GM23338 (cell line): ENCODE measurements at regions not wholly inside any gene's neighbourhood (a gene's known extent, or its start where the extent isn't known, plus 50 kb on each side); places are given as distances from the start of the nearest gene placed in this dataset.

ENCODE experiments used
- ATAC-seq: fragments of 200-7000 bp; cut with Tn5 transposase; 3 replicates; pipeline ENCODE4 v1.9.1; 2020
- DNase-seq: peaks from one replicate; pipeline ENCODE4 v3.0.0-alpha.2; 2015; ENCODE audit warnings: low spot score
- H2AFZ ChIP-seq: fragments of 200-600 bp; sonication (generic); 2 replicates; pipeline ENCODE4 v1.8.0; 2016; ENCODE audit warnings: antibody characterized with exemption, mild to moderate bottlenecking, moderate library complexity
- H3F3A ChIP-seq: fragments of 200-600 bp; sonication (generic); replicated peaks from 2 replicates; pipeline ENCODE4 v1.8.0; 2017; ENCODE audit warnings: antibody characterized with exemption, mixed run types, low read depth
- H3K27ac ChIP-seq: fragments of 200-600 bp; sonication (generic); 2 replicates; pipeline ENCODE4 v1.6.1; 2016; ENCODE audit warnings: low read depth
- H3K27me3 ChIP-seq: fragments of 200-600 bp; sonication (generic); 2 replicates; pipeline ENCODE4 v1.8.0; 2016; ENCODE audit warnings: mild to moderate bottlenecking, mixed run types, moderate library complexity; ENCODE audit not compliant: insufficient read depth
- H3K36me3 ChIP-seq: fragments of 200-600 bp; sonication (generic); 2 replicates; pipeline ENCODE4 v1.8.0; 2016; ENCODE audit warnings: mild to moderate bottlenecking; ENCODE audit not compliant: insufficient read depth
- H3K4me1 ChIP-seq: fragments of 200-600 bp; sonication (generic); 2 replicates; pipeline ENCODE4 v1.8.0; 2016; ENCODE audit warnings: mild to moderate bottlenecking, moderate library complexity; ENCODE audit not compliant: insufficient read depth
- H3K4me2 ChIP-seq: fragments of 200-600 bp; sonication (generic); 2 replicates; pipeline ENCODE4 v1.7.1; 2017; ENCODE audit warnings: mixed run types
- H3K4me3 ChIP-seq: fragments of 200-600 bp; sonication (generic); 2 replicates; pipeline ENCODE4 v1.6.1; 2016; ENCODE audit warnings: mixed run types
- H3K79me2 ChIP-seq: fragments of 200-600 bp; sonication (generic); replicated peaks from 2 replicates; pipeline ENCODE4 v1.8.0; 2017; ENCODE audit warnings: mild to moderate bottlenecking; ENCODE audit not compliant: insufficient read depth
- H3K9me2 ChIP-seq: fragments of 200-600 bp; sonication (generic); 2 replicates; pipeline ENCODE4 v1.8.0; 2017; ENCODE audit not compliant: insufficient read depth
- H4K20me1 ChIP-seq: fragments of 200-600 bp; sonication (generic); replicated peaks from 2 replicates; pipeline ENCODE4 v1.8.0; 2017; ENCODE audit warnings: mild to moderate bottlenecking; ENCODE audit not compliant: insufficient read depth
- H3K27ac Mint-ChIP-seq: 2 replicates; pipeline ENCODE4 v1.8.0; 2020; ENCODE audit warnings: inconsistent platforms, mild to moderate bottlenecking, moderate library complexity, mixed read lengths
- H3K27me3 Mint-ChIP-seq: 3 replicates; pipeline ENCODE4 v1.8.0; 2022; ENCODE audit warnings: low read depth, mild to moderate bottlenecking, moderate library complexity, mixed read lengths, inconsistent platforms; ENCODE audit not compliant: insufficient read depth, poor library complexity
- H3K36me3 Mint-ChIP-seq: 3 replicates; pipeline ENCODE4 v1.8.0; 2021; ENCODE audit warnings: low read depth, mild to moderate bottlenecking, inconsistent platforms, moderate library complexity, mixed read lengths
- H3K4me1 Mint-ChIP-seq: 3 replicates; pipeline ENCODE4 v1.8.0; 2020; ENCODE audit warnings: mild to moderate bottlenecking, inconsistent platforms, mixed read lengths
- H3K4me3 Mint-ChIP-seq: 3 replicates; pipeline ENCODE4 v1.8.0; 2021; ENCODE audit warnings: moderate library complexity, mild to moderate bottlenecking, inconsistent platforms, mixed read lengths
- H3K9me3 Mint-ChIP-seq: 3 replicates; pipeline ENCODE4 v1.8.0; 2020; ENCODE audit warnings: moderate library complexity, mild to moderate bottlenecking, inconsistent platforms, mixed read lengths
- EZH2 ChIP-seq: fragments of 200-600 bp; sonication (generic); IDR thresholded peaks from one replicate; pipeline ENCODE4 v1.8.0; 2017; ENCODE audit warnings: antibody characterized with exemption, mild to moderate bottlenecking, low read depth; ENCODE audit not compliant: unreplicated experiment
- JUNB ChIP-seq: IDR thresholded peaks from one replicate; pipeline ENCODE4 v1.6.1; 2016; ENCODE audit warnings: antibody characterized with exemption; ENCODE audit not compliant: unreplicated experiment
- NANOG ChIP-seq: IDR thresholded peaks from 2 replicates; pipeline ENCODE4 v1.6.1; 2016; ENCODE audit warnings: antibody characterized with exemption, borderline replicate concordance
- STAT1 ChIP-seq: IDR thresholded peaks from one replicate; pipeline ENCODE4 v1.6.1; 2016; ENCODE audit warnings: antibody characterized with exemption; ENCODE audit not compliant: unreplicated experiment
- ZNF114 ChIP-seq: fragments of 250-450 bp; sonication (Bioruptor Pico); IDR thresholded peaks from 2 replicates; pipeline ENCODE4 v1.5.0; 2020; ENCODE audit warnings: mild to moderate bottlenecking, moderate library complexity
- ZNF331 ChIP-seq: fragments of 250-450 bp; sonication (Bioruptor Pico); IDR thresholded peaks from 2 replicates; pipeline ENCODE4 v1.5.0; 2020; ENCODE audit warnings: low read depth, mild to moderate bottlenecking, moderate library complexity
- TF ChIP-seq, protein P1 (sequence below): IDR thresholded peaks from 2 replicates; pipeline ENCODE4 v1.6.1; 2016; ENCODE audit warnings: antibody characterized with exemption
- TF ChIP-seq, protein P2 (sequence below), 2 experiments: fragments of 200-600 bp in 1 of 2; sonication (generic) in 1 of 2; conservative IDR thresholded peaks; 2 replicates each; pipeline versions ENCODE4 v1.5.1 to v1.6.1; 2016 to 2017; ENCODE audit warnings: antibody characterized with exemption in 2 of 2, low read depth in 2 of 2, mild to moderate bottlenecking in 2 of 2, moderate library complexity in 1 of 2

DNA sequence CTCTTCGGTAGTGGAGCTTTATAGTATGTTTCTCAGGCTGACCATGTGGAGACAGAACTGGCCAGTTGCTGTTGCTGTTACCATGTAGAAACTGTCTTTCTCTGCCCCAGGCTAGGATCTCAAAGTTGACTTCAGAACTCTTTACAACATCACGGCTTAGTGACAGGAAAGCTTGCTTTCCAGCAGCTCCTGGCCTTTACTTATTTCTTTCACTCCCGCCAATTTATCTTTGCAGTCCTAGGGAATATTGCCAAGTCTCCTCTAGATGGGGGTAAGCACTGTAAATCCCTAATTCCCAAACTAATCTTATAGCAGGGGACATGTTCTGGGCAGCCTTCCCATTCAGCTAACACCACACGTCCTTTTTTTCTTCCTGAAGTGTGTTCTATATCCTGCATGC, 631.6 kb downstream of the SPRY1 start:
- Mint-ChIP-seq H3K4me1 (peaks cover 4% of the 10 kb centered on the region; the same call in 2 of the 3 replicates), H3K36me3 (no peaks in the 10 kb centered on the region), H3K4me3 (no peak overlapping the region), H3K27ac (no peak overlapping the region), H3K27me3 (peaks cover 4% of the 10 kb centered on the region), H3K9me3 (no peaks in the 10 kb centered on the region)
- no peaks in the 10 kb centered on the region for H3K79me2 ChIP-seq
- H2AFZ ChIP-seq: peak overlapping the region; percentile 8; the same call in 1 of the 2 replicates
- H3K36me3 ChIP-seq: no peaks in the 10 kb centered on the region
- TF ChIP-seq STAT1: no peak
- no peak for TF ChIP-seq ZNF331 (CRISPR knock-in tag)
- no peak for TF ChIP-seq JUNB
- no peak for DNase-seq
- ATAC-seq: no peak
- no peaks in the 10 kb centered on the region for H3K4me1 ChIP-seq
- no peak overlapping the region for H3K27ac ChIP-seq
- H3K9me2 ChIP-seq: no peaks in the 10 kb centered on the region
- H4K20me1 ChIP-seq: no peaks in the 10 kb centered on the region
- H3K27me3 ChIP-seq: no peaks in the 10 kb centered on the region
- H3K4me2 ChIP-seq: no peak overlapping the region
- H3K4me3 ChIP-seq: no peak overlapping the region
- H3F3A ChIP-seq: no peaks in the 10 kb centered on the region

DNA sequence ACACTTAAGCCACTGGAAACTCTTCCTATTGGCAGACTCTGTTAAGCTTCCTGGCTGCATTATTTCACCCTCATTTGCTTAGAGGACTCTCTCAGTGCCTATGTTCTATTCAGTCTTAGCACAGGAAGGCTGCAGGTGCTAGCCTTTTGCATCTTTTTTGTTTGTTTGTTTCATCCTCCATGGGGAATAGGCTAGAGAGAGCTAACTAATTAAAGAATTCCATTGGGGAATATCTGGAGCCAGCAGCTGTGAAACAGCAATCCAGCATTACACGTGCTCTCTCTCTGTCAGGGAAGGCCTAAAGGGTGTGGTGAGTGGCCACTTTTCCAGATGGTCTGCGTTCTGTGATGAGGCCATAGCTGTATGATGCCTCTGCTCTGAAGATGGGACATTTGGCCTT, 633.6 kb downstream of the SPRY1 start:
- no peak for DNase-seq
- Mint-ChIP-seq H3K4me3 (no peak overlapping the region), H3K27ac (no peak overlapping the region), H3K27me3 (peaks cover 4% of the 10 kb centered on the region), H3K9me3 (no peaks in the 10 kb centered on the region), H3K36me3 (no peaks in the 10 kb centered on the region), H3K4me1 (peaks cover 4% of the 10 kb centered on the region; the same call in 2 of the 3 replicates)
- H3K4me1 ChIP-seq: no peaks in the 10 kb centered on the region
- H2AFZ ChIP-seq: peak overlapping the region; percentile 30; the same call in 1 of the 2 replicates
- no peaks in the 10 kb centered on the region for H4K20me1 ChIP-seq
- H3K79me2 ChIP-seq: no peaks in the 10 kb centered on the region
- H3K4me2 ChIP-seq: no peak overlapping the region
- TF ChIP-seq NANOG (no peak), EZH2 (no peak), STAT1 (no peak), ZNF114 (CRISPR knock-in tag) (no peak)
- TF ChIP-seq, protein P1, sequence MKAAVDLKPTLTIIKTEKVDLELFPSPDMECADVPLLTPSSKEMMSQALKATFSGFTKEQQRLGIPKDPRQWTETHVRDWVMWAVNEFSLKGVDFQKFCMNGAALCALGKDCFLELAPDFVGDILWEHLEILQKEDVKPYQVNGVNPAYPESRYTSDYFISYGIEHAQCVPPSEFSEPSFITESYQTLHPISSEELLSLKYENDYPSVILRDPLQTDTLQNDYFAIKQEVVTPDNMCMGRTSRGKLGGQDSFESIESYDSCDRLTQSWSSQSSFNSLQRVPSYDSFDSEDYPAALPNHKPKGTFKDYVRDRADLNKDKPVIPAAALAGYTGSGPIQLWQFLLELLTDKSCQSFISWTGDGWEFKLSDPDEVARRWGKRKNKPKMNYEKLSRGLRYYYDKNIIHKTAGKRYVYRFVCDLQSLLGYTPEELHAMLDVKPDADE: no peak
- TF ChIP-seq, protein P2, sequence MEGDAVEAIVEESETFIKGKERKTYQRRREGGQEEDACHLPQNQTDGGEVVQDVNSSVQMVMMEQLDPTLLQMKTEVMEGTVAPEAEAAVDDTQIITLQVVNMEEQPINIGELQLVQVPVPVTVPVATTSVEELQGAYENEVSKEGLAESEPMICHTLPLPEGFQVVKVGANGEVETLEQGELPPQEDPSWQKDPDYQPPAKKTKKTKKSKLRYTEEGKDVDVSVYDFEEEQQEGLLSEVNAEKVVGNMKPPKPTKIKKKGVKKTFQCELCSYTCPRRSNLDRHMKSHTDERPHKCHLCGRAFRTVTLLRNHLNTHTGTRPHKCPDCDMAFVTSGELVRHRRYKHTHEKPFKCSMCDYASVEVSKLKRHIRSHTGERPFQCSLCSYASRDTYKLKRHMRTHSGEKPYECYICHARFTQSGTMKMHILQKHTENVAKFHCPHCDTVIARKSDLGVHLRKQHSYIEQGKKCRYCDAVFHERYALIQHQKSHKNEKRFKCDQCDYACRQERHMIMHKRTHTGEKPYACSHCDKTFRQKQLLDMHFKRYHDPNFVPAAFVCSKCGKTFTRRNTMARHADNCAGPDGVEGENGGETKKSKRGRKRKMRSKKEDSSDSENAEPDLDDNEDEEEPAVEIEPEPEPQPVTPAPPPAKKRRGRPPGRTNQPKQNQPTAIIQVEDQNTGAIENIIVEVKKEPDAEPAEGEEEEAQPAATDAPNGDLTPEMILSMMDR (conservative IDR thresholded peaks at IDR 0.05; ENCODE audit: low read depth in 2 of 2): no peak
- H3K36me3 ChIP-seq: no peaks in the 10 kb centered on the region
- no peaks in the 10 kb centered on the region for H3K9me2 ChIP-seq
- H3K27ac ChIP-seq: no peak overlapping the region
- H3K4me3 ChIP-seq: no peak overlapping the region
- H3K27me3 ChIP-seq: no peaks in the 10 kb centered on the region
- no peaks in the 10 kb centered on the region for H3F3A ChIP-seq
- ATAC-seq: no peak

DNA sequence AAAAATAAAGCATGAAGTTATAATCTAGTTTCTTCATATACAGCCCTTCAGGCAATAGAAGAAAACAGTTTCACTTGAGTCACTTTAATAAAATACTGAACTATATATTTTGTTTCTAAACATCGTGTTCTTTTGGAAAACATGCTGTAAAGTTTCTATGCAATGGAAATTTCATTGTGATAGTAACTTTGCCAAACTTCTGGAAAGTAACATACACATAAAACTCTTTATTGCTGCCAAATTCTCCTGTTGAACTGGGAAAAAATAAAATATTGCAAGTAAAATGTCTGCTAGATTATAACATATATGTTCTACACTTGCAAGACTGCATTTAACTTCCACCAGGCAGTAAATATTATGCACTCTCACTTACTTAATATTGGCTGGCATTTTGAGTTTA, 635.4 kb downstream of the SPRY1 start:
- DNase-seq: no peak
- H3F3A ChIP-seq: no peaks in the 10 kb centered on the region

More for the DNA sequence above, 635.4 kb downstream of the SPRY1 start:
- no peak overlapping the region for H3K4me2 ChIP-seq
- no peaks in the 10 kb centered on the region for H4K20me1 ChIP-seq
- H3K36me3 Mint-ChIP-seq: no peaks in the 10 kb centered on the region
- no peaks in the 10 kb centered on the region for H3K4me1 ChIP-seq
- no peaks in the 10 kb centered on the region for H3K27me3 ChIP-seq
- peaks cover under 1% of the 10 kb centered on the region; the same call in 2 of the 3 replicates for H3K4me1 Mint-ChIP-seq
- H3K27ac ChIP-seq: no peak overlapping the region
- no peaks in the 10 kb centered on the region for H3K79me2 ChIP-seq
- H3K4me3 ChIP-seq: no peak overlapping the region
- no peak for ATAC-seq
- H3K36me3 ChIP-seq: no peaks in the 10 kb centered on the region
- TF ChIP-seq ZNF331 (CRISPR knock-in tag) (no peak), JUNB (no peak), EZH2 (no peak)
- no peak overlapping the region for H3K4me3 Mint-ChIP-seq
- H3K9me3 Mint-ChIP-seq: no peaks in the 10 kb centered on the region
- no peaks in the 10 kb centered on the region for H3K9me2 ChIP-seq
- peaks cover 4% of the 10 kb centered on the region for H3K27me3 Mint-ChIP-seq
- H2AFZ ChIP-seq: no peak overlapping the region
- H3K27ac Mint-ChIP-seq: no peak overlapping the region
